ENCODE measurements at regions not wholly inside any gene's neighbourhood (a gene's known extent, or its start where the extent isn't known, plus 50 kb on each side); places are given as distances from the start of the nearest gene placed in this dataset.
A peak's percentile ranks its signal among the peaks of the same experiment; 100 is the strongest.

GRCh38 chr2:12867631-12868287 is 151.0 kb downstream of the TRIB2 start:
- DNase-seq (ENCODE audit: low read depth), result no peak
- TF ChIP-seq, protein P1, sequence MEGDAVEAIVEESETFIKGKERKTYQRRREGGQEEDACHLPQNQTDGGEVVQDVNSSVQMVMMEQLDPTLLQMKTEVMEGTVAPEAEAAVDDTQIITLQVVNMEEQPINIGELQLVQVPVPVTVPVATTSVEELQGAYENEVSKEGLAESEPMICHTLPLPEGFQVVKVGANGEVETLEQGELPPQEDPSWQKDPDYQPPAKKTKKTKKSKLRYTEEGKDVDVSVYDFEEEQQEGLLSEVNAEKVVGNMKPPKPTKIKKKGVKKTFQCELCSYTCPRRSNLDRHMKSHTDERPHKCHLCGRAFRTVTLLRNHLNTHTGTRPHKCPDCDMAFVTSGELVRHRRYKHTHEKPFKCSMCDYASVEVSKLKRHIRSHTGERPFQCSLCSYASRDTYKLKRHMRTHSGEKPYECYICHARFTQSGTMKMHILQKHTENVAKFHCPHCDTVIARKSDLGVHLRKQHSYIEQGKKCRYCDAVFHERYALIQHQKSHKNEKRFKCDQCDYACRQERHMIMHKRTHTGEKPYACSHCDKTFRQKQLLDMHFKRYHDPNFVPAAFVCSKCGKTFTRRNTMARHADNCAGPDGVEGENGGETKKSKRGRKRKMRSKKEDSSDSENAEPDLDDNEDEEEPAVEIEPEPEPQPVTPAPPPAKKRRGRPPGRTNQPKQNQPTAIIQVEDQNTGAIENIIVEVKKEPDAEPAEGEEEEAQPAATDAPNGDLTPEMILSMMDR (IDR thresholded peaks at IDR 0.05; ENCODE audit: low read length, missing control alignments), result no peak
- no peak overlapping the region for H3K4me3 ChIP-seq (replicated peaks; ENCODE audit: low read depth, low read length)

- H3K4me3 ChIP-seq (replicated peaks; ENCODE audit: low read depth, low read length), result no peak overlapping the region
- DNase-seq (ENCODE audit: low read depth), result peak; percentile 19
- TF ChIP-seq, protein P1 (IDR thresholded peaks at IDR 0.05; ENCODE audit: low read length, missing control alignments), result no peak
Observed at GRCh38 chr2:12870692-12871091, 154.0 kb downstream of the TRIB2 start.

GRCh38 chr2:12871694-12872315 is 155.1 kb downstream of the TRIB2 start:
- no peak for DNase-seq (ENCODE audit: low read depth)
- TF ChIP-seq, protein P1 (IDR thresholded peaks at IDR 0.05; ENCODE audit: low read length, missing control alignments), result no peak
- no peak overlapping the region for H3K4me3 ChIP-seq (replicated peaks; ENCODE audit: low read depth, low read length)

DNA sequence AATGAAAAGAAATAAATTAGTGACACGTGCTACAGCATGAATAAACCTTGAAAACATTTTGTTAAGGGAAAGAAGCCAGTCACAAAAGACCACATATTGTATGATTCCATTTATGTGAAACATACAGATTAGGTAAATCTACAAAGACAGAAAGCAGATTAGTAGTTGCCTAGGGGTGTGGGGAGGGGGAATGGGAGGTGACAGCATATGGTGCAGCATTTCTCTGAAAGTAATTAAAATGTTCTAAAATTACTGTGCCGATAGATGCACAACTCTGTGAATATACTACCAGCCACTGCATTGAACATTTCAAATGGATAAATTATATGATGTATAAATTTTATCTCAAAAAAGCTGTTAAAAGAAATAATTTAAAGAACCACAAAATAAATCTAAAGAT is 161.0 kb downstream of the TRIB2 start:
- no peak overlapping the region for H3K4me3 ChIP-seq (replicated peaks; ENCODE audit: low read depth, low read length)
- TF ChIP-seq, protein P1 (IDR thresholded peaks at IDR 0.05; ENCODE audit: low read length, missing control alignments), result no peak
- DNase-seq (ENCODE audit: low read depth), result no peak

DNA sequence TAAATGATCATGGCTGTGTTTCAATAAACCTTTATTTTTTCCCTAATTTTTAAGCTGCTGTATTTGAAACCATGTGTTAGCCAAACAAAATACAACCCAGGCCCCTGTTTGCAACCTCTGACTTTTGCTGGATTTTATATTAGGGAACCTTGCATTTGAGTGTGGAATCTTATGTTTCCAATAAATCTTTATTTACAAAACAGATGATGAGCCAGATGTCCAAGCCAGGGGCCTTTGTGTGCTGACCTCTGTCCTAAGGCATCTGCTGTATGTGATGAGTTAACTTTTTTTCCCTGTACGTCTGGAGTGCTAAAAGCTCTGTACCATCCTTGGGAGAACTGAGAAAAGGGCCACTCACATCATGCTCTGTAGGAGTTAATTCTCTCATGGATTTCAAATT is 162.9 kb downstream of the TRIB2 start:
- H3K4me3 ChIP-seq (replicated peaks; ENCODE audit: low read depth, low read length), result no peak overlapping the region
- no peak for DNase-seq (ENCODE audit: low read depth)
- TF ChIP-seq, protein P1 (IDR thresholded peaks at IDR 0.05; ENCODE audit: low read length, missing control alignments), result no peak

DNA sequence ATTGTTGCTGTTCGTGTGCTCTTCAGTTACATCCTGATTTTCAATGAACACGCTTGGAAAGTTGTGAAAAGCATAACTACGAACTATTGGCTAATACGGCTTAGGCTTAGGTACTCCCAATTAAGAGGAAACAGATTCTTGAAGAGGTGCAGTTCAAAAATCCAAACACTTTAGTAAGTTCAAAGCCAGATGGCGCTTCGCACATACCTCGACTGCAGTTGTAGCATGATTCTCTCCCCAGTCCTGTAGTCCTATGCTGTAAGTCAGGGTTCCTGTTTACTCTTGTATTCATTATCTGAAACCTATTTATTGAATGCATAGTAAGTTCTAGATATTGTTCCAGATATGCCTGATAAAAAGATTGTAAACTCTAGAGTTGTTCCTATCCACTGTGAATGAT is 165.2 kb downstream of the TRIB2 start:
- no peak overlapping the region for H3K4me3 ChIP-seq (replicated peaks; ENCODE audit: low read depth, low read length)
- TF ChIP-seq, protein P1 (IDR thresholded peaks at IDR 0.05; ENCODE audit: low read length, missing control alignments), result no peak
- no peak for DNase-seq (ENCODE audit: low read depth)

GRCh38 chr2:12882393-12882792 is 165.7 kb downstream of the TRIB2 start:
- TF ChIP-seq, protein P1 (IDR thresholded peaks at IDR 0.05; ENCODE audit: low read length, missing control alignments), result no peak
- DNase-seq (ENCODE audit: low read depth), result no peak
- no peak overlapping the region for H3K4me3 ChIP-seq (replicated peaks; ENCODE audit: low read depth, low read length)
